AG04450 (cell line): ENCODE measurements at regions not wholly inside any gene's neighbourhood (a gene's known extent, or its start where the extent isn't known, plus 50 kb on each side); places are given as distances from the start of the nearest gene placed in this dataset.

Source experiments
- CTCF ChIA-PET: fragments of 300-600, 350-600 bp; formaldehyde crosslinking; extraction: SDS; loops from one replicate; lab custom pipeline; 2022; ENCODE audit warnings: antibody characterized with exemption, inconsistent platforms; lab: Charles Lee
- POLR2A ChIA-PET: fragments of 350-600 bp; formaldehyde crosslinking; extraction: SDS; loops from one replicate; lab custom pipeline; 2021; ENCODE audit warnings: antibody characterized with exemption, inconsistent platforms; lab: Yijun Ruan, JAX
- DNase-seq: peaks from one replicate; pipeline ENCODE4 v3.0.0-alpha.2; 2011; ENCODE audit warnings: low read depth, low spot score
- H3K27ac ChIP-seq: one replicate; pipeline ENCODE4 v1.5.1; 2012; ENCODE audit warnings: low read depth, low read length, control low read depth
- H3K27me3 ChIP-seq: one replicate; pipeline ENCODE4 v1.6.0; 2012; ENCODE audit warnings: low read length; ENCODE audit not compliant: control insufficient read depth, insufficient read depth
- H3K4me3 ChIP-seq: 2 replicates; pipeline ENCODE4 v1.5.1; 2011; ENCODE audit warnings: mild to moderate bottlenecking, low read depth, low read length, control low read depth
- H3K9me3 ChIP-seq: 2 replicates; pipeline ENCODE4 v1.5.1; 2012; ENCODE audit warnings: low read length; ENCODE audit not compliant: control insufficient read depth, insufficient read depth
- CTCF ChIP-seq: IDR thresholded peaks from 2 replicates; pipeline ENCODE4 v1.5.1; 2011; ENCODE audit warnings: low read depth, low read length, control low read depth, inconsistent platforms

- peaks cover 9% of the 10 kb centered on the region; the same call in 1 of the 2 replicates for H3K9me3 ChIP-seq
- H3K27me3 ChIP-seq: no peaks in the 10 kb centered on the region
- no peak for DNase-seq
- ChIA-PET POLR2A (no interaction called here), CTCF (no interaction called here)
- H3K27ac ChIP-seq: no peak overlapping the region
- no peak overlapping the region for H3K4me3 ChIP-seq
- TF ChIP-seq CTCF: no peak
Observed at GRCh38 chr12:31846405-31846804, 112.8 kb upstream of the RESF1 start.

- Histone ChIP-seq H3K9me3 (peaks cover 9% of the 10 kb centered on the region; the same call in 1 of the 2 replicates), H3K27ac (no peak overlapping the region), H3K27me3 (no peaks in the 10 kb centered on the region), H3K4me3 (no peak overlapping the region)
- no peak for TF ChIP-seq CTCF
- POLR2A ChIA-PET: no interaction called here
- no peak for DNase-seq
- CTCF ChIA-PET: interaction anchor here (0.6 to 0.7 kb wide), 2 partner anchors 173 to 215 kb away, joined by 3 to 4 read pairs; no protein-coding TSS in a partner anchor
Observed at GRCh38 chr12:31845613-31846322, 113.4 kb upstream of the RESF1 start.

GRCh38 chr12:31843398-31844095 lies 114.7 kb upstream of the AMN1 start:
- no peak for DNase-seq
- peaks cover 5% of the 10 kb centered on the region for H3K9me3 ChIP-seq
- no peak for TF ChIP-seq CTCF
- CTCF ChIA-PET: no interaction called here
- no peak overlapping the region for H3K4me3 ChIP-seq
- H3K27me3 ChIP-seq: no peaks in the 10 kb centered on the region
- H3K27ac ChIP-seq: no peak overlapping the region
- POLR2A ChIA-PET: no interaction called here

GRCh38 chr12:31837913-31838312 lies 109.1 kb upstream of the AMN1 start:
- ChIA-PET POLR2A (no interaction called here), CTCF (no interaction called here)
- TF ChIP-seq CTCF: no peak

GRCh38 chr12:31835276-31835882 lies 106.6 kb upstream of the AMN1 start:
- DNase-seq: no peak
- Histone ChIP-seq H3K27me3 (no peaks in the 10 kb centered on the region), H3K9me3 (no peaks in the 10 kb centered on the region; the same call in 1 of the 2 replicates), H3K27ac (no peak overlapping the region), H3K4me3 (no peak overlapping the region)
- POLR2A ChIA-PET: no interaction called here
- TF ChIP-seq CTCF: no peak
- CTCF ChIA-PET: no interaction called here

More at GRCh38 chr12:31837913-31838312, 109.1 kb upstream of the AMN1 start:
- Histone ChIP-seq H3K9me3 (no peaks in the 10 kb centered on the region; the same call in 1 of the 2 replicates), H3K4me3 (no peak overlapping the region), H3K27me3 (no peaks in the 10 kb centered on the region), H3K27ac (no peak overlapping the region)
- no peak for DNase-seq
